IMR-90 (cell line): ENCODE measurements at regions not wholly inside any gene's neighbourhood (a gene's known extent, or its start where the extent isn't known, plus 50 kb on each side); places are given as distances from the start of the nearest gene placed in this dataset.

Source experiments
- ATAC-seq: fragments of 200-7000 bp; cut with Tn5 transposase; 2 replicates; pipeline ENCODE4 v1.9.1; 2020; ENCODE audit warnings: low read depth, mild to moderate bottlenecking, moderate library complexity
- BruUV-seq: library from RNA; stranded (reverse); fragments of 400-500 nt; replicated peaks from 2 replicates; lab custom pipeline; 2021; lab: Mats Ljungman, UMichigan
- CTCF ChIA-PET: fragments of 300-600 bp; formaldehyde crosslinking; extraction: SDS; loops from one replicate; lab custom pipeline; 2021; ENCODE audit warnings: antibody characterized with exemption; lab: Yijun Ruan, JAX
- POLR2A ChIA-PET: fragments of 300-600 bp; sonication (Branson Sonifier 250); formaldehyde crosslinking; loops from one replicate; lab custom pipeline; 2022; ENCODE audit warnings: antibody characterized with exemption; ENCODE audit not compliant: unreplicated experiment; lab: Charles Lee
- DNase-seq: peaks from one replicate; pipeline ENCODE4 v3.0.0; 2013
- H2AFZ ChIP-seq: replicated peaks from 2 replicates; pipeline ENCODE3; 2013; ENCODE audit warnings: low read length, mild to moderate bottlenecking; ENCODE audit not compliant: poor library complexity
- H2AK5ac ChIP-seq: 2 replicates; pipeline ENCODE4 v1.6.1; 2013; ENCODE audit warnings: low read depth, low read length, inconsistent platforms
- H2AK9ac ChIP-seq: replicated peaks from 2 replicates; pipeline ENCODE3; 2013; ENCODE audit warnings: mild to moderate bottlenecking, low read depth, low read length, moderate library complexity; ENCODE audit not compliant: poor library complexity
- H2BK120ac ChIP-seq: 2 replicates; pipeline ENCODE4 v1.6.1; 2013; ENCODE audit warnings: low read depth, low read length, inconsistent platforms
- H2BK15ac ChIP-seq: 3 replicates; pipeline ENCODE4 v1.6.1; 2013; ENCODE audit warnings: low read depth, low read length, inconsistent platforms
- H2BK20ac ChIP-seq: 2 replicates; pipeline ENCODE4 v1.6.1; 2013; ENCODE audit warnings: low read depth, mild to moderate bottlenecking, inconsistent platforms, low read length, moderate library complexity
- H2BK5ac ChIP-seq: 2 replicates; pipeline ENCODE4 v1.6.1; 2013; ENCODE audit warnings: mild to moderate bottlenecking, low read depth, low read length, inconsistent platforms; ENCODE audit not compliant: poor library complexity, severe bottlenecking
- H3K14ac ChIP-seq: replicated peaks from 2 replicates; pipeline ENCODE4 v1.6.1; 2013; ENCODE audit warnings: low read depth, low read length, inconsistent platforms
- H3K18ac ChIP-seq: 2 replicates; pipeline ENCODE4 v1.6.1; 2013; ENCODE audit warnings: low read depth, low read length, control low read depth
- H3K23ac ChIP-seq: 2 replicates; pipeline ENCODE4 v1.6.1; 2013; ENCODE audit warnings: low read depth, low read length, inconsistent platforms
- H3K27ac ChIP-seq: 2 replicates; pipeline ENCODE4 v1.5.1; 2013; ENCODE audit warnings: mild to moderate bottlenecking, control low read depth, low read length; ENCODE audit not compliant: insufficient read depth
- H3K27me3 ChIP-seq: 2 replicates; pipeline ENCODE4 v1.6.1; 2013; ENCODE audit warnings: low read length; ENCODE audit not compliant: control insufficient read depth, insufficient read depth
- H3K36me3 ChIP-seq: 2 replicates; pipeline ENCODE4 v1.6.1; 2013; ENCODE audit warnings: low read length, mixed read lengths; ENCODE audit not compliant: control insufficient read depth, insufficient read depth
- H3K4ac ChIP-seq: 2 replicates; pipeline ENCODE4 v1.6.1; 2013; ENCODE audit warnings: low read depth, low read length, inconsistent platforms
- H3K4me1 ChIP-seq: 2 replicates; pipeline ENCODE4 v1.6.1; 2013; ENCODE audit warnings: low read length, mixed read lengths; ENCODE audit not compliant: control insufficient read depth, insufficient read depth
- H3K4me2 ChIP-seq: 2 replicates; pipeline ENCODE4 v1.6.1; 2013; ENCODE audit warnings: low read depth, mild to moderate bottlenecking, control low read depth, low read length, moderate library complexity
- H3K4me3 ChIP-seq: 2 replicates; pipeline ENCODE4 v1.5.1; 2013; ENCODE audit warnings: low read depth, mild to moderate bottlenecking, control low read depth, low read length, moderate library complexity; ENCODE audit not compliant: insufficient read depth
- H3K56ac ChIP-seq: 2 replicates; pipeline ENCODE4 v1.6.1; 2013; ENCODE audit warnings: low read length, inconsistent platforms; ENCODE audit not compliant: insufficient read depth; ENCODE audit errors: extremely low read depth
- H3K79me1 ChIP-seq, 2 experiments: 2 replicates each; pipeline ENCODE4 v1.6.1; 2013; ENCODE audit warnings: low read length in 2 of 2, inconsistent platforms in 1 of 2, low read depth in 1 of 2
- H3K9ac ChIP-seq: 2 replicates; pipeline ENCODE4 v1.6.1; 2013; ENCODE audit warnings: low read depth, low read length, control low read depth
- H3K9me1 ChIP-seq: 2 replicates; pipeline ENCODE4 v1.6.1; 2013; ENCODE audit warnings: low read length, inconsistent platforms; ENCODE audit not compliant: insufficient read depth
- H3K9me3 ChIP-seq: 2 replicates; pipeline ENCODE4 v1.6.1; 2013; ENCODE audit warnings: low read length; ENCODE audit not compliant: control insufficient read depth, insufficient read depth
- H4K20me1 ChIP-seq: 2 replicates; pipeline ENCODE4 v1.6.1; 2013; ENCODE audit warnings: low read length, inconsistent platforms; ENCODE audit not compliant: insufficient read depth
- H4K5ac ChIP-seq: 2 replicates; pipeline ENCODE4 v1.6.1; 2013; ENCODE audit warnings: mild to moderate bottlenecking, low read depth, low read length, control low read depth
- H4K8ac ChIP-seq, 2 experiments: 2 replicates each; pipeline ENCODE4 v1.6.1; 2013; ENCODE audit warnings: low read depth in 2 of 2, low read length in 2 of 2, control low read depth in 1 of 2, inconsistent platforms in 1 of 2
- H4K91ac ChIP-seq: 2 replicates; pipeline ENCODE4 v1.6.1; 2013; ENCODE audit warnings: low read depth, low read length, inconsistent platforms; ENCODE audit not compliant: insufficient read depth
- CEBPB ChIP-seq: IDR thresholded peaks from 2 replicates; pipeline ENCODE4 v1.6.1; 2012; ENCODE audit warnings: low read depth, low read length, improper control_type of control experiment
- CTCF ChIP-seq: conservative IDR thresholded peaks from 2 replicates; pipeline ENCODE4 v1.5.1; 2012; ENCODE audit warnings: mild to moderate bottlenecking, low read depth, low read length, improper control_type of control experiment
- POLR2A ChIP-seq: IDR thresholded peaks from 2 replicates; pipeline ENCODE4 v1.6.1; 2012; ENCODE audit warnings: mild to moderate bottlenecking, low read depth, low read length
- WGBS, 2 experiments: methylation state at CpG; one replicate each; pipeline versions ENCODE4 v1.1.5 to v1.1.7; 2013; ENCODE audit warnings: missing lambda C conversion rate in 2 of 2; ENCODE audit not compliant: insufficient read length in 1 of 2; ENCODE audit errors: extremely low coverage in 2 of 2; 5-methylcytosine and 5-hydroxymethylcytosine counted together
- dilution Hi-C: fragments of 300-500 bp; cut with HindIII; formaldehyde crosslinking; loops from one replicate; pipeline ENCODE4 v1.14.3; 2018; ENCODE audit warnings: low sequenced_read_pairs; ENCODE audit not compliant: unreplicated experiment
- in situ Hi-C: fragments of 300-500 bp; cut with MboI; formaldehyde crosslinking; loops from 3 replicates; pipeline ENCODE4 v1.14.3; 2019; ENCODE audit warnings: low sequenced_read_pairs, inconsistent platforms, mixed read lengths
- intact Hi-C: fragments of 100-400 bp; cut with micrococcal nuclease; formaldehyde crosslinking; loops from 2 replicates; pipeline ENCODE4 v1.10.0; 2022

GRCh38 chr14:53550776-53551175 lies 397.7 kb upstream of the DDHD1 start:
- DNase-seq, result no peak
- intact Hi-C loops (no loop called here), dilution Hi-C loops (no loop called here), in situ Hi-C loops (no loop called here)
- ChIA-PET CTCF (no interaction called here), POLR2A (no interaction called here)
- no peaks in the 10 kb centered on the region for H3K79me1 ChIP-seq
- no peak overlapping the region for H3K18ac ChIP-seq
- H3K9me1 ChIP-seq, result no peaks in the 10 kb centered on the region
- H3K4me2 ChIP-seq, result no peak overlapping the region
- no peak overlapping the region for H3K9ac ChIP-seq
- no peak overlapping the region for H3K27ac ChIP-seq
- H3K4me3 ChIP-seq, result no peak overlapping the region
- H4K5ac ChIP-seq, result no peak overlapping the region
- H2AK9ac ChIP-seq, result no peak overlapping the region
- no peaks in the 10 kb centered on the region for H3K9me3 ChIP-seq
- no peak for ATAC-seq
- no peak overlapping the region for H4K91ac ChIP-seq
- no CpG with 5 or more reads among the region's 5 CpGs for WGBS, 2 experiments
- H4K8ac ChIP-seq, result no peak overlapping the region
- no peak overlapping the region for H3K23ac ChIP-seq
- BruUV-seq, result no TSS peak
- no peak overlapping the region for H2BK120ac ChIP-seq
- H3K27me3 ChIP-seq, result peaks cover 3% of the 10 kb centered on the region; the same call in 1 of the 2 replicates
- H3K56ac ChIP-seq, result no peak overlapping the region
- H3K4me1 ChIP-seq, result no peaks in the 10 kb centered on the region
- no peak overlapping the region for H3K14ac ChIP-seq
- TF ChIP-seq CEBPB (no peak), CTCF (no peak), POLR2A (no peak)
- H2BK15ac ChIP-seq, result no peak overlapping the region
- H2AFZ ChIP-seq, result no peak overlapping the region
- H3K36me3 ChIP-seq, result no peaks in the 10 kb centered on the region
- no peak overlapping the region for H2BK20ac ChIP-seq
- H4K20me1 ChIP-seq, result no peaks in the 10 kb centered on the region
- H2AK5ac ChIP-seq, result no peak overlapping the region
- H2BK5ac ChIP-seq, result no peak overlapping the region
- H3K4ac ChIP-seq, result no peak overlapping the region
